A549 (cell line): ENCODE measurements at regions not wholly inside any gene's neighbourhood (a gene's known extent, or its start where the extent isn't known, plus 50 kb on each side); places are given as distances from the start of the nearest gene placed in this dataset.

Source experiments
- MAZ ChIP-seq: fragments of 150-350 bp; IDR thresholded peaks from 2 replicates; pipeline ENCODE4 v1.6.1; 2014; ENCODE audit warnings: antibody characterized with exemption, low read depth, low read length, borderline replicate concordance
- MYC ChIP-seq: IDR thresholded peaks from 2 replicates; pipeline ENCODE4 v1.6.1; 2012; ENCODE audit warnings: mild to moderate bottlenecking, inconsistent platforms, low read length, improper control_type of control experiment, borderline replicate concordance
- POLR2A ChIP-seq: IDR thresholded peaks from 2 replicates; pipeline ENCODE4 v1.6.1; 2012; ENCODE audit warnings: mild to moderate bottlenecking, low read length
- TF ChIP-seq, protein P1 (sequence below): fragments of >200 bp; sonication (Bioruptor Twin); formaldehyde crosslinking; IDR thresholded peaks from 3 replicates; pipeline ENCODE4 v1.5.1; 2016
- TF ChIP-seq, protein P2 (sequence below): fragments of 450-650 bp; IDR thresholded peaks from 2 replicates; pipeline ENCODE4 v1.6.1; 2014; ENCODE audit warnings: antibody characterized with exemption

DNA sequence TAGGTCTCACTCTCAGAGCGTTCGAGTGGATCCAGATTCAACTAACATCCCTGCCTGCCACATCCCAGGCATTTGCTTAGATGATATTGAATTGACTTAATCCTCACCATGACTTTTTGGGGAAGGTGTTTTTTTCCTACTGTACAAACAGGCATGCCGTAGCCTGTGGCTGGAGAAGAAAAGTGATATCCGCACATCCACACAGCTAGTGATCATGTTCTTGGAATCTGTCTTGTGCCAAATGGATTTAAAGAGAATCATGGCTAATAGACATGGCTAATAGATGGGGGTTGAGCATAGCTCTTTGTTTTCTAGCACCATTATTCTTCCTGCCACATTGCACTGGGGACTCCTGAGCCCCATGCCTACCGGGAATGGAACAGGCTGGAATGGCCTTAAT lies 82.1 kb upstream of the THY1 start:
- TF ChIP-seq, protein P1, sequence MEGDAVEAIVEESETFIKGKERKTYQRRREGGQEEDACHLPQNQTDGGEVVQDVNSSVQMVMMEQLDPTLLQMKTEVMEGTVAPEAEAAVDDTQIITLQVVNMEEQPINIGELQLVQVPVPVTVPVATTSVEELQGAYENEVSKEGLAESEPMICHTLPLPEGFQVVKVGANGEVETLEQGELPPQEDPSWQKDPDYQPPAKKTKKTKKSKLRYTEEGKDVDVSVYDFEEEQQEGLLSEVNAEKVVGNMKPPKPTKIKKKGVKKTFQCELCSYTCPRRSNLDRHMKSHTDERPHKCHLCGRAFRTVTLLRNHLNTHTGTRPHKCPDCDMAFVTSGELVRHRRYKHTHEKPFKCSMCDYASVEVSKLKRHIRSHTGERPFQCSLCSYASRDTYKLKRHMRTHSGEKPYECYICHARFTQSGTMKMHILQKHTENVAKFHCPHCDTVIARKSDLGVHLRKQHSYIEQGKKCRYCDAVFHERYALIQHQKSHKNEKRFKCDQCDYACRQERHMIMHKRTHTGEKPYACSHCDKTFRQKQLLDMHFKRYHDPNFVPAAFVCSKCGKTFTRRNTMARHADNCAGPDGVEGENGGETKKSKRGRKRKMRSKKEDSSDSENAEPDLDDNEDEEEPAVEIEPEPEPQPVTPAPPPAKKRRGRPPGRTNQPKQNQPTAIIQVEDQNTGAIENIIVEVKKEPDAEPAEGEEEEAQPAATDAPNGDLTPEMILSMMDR = no peak
- no peak for TF ChIP-seq POLR2A
- no peak for TF ChIP-seq MYC
- TF ChIP-seq MAZ = no peak
- TF ChIP-seq, protein P2, sequence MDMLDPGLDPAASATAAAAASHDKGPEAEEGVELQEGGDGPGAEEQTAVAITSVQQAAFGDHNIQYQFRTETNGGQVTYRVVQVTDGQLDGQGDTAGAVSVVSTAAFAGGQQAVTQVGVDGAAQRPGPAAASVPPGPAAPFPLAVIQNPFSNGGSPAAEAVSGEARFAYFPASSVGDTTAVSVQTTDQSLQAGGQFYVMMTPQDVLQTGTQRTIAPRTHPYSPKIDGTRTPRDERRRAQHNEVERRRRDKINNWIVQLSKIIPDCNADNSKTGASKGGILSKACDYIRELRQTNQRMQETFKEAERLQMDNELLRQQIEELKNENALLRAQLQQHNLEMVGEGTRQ = no peak
